Body of pancreas (tissue), 4 donors: ENCODE measurements at regions not wholly inside any gene's neighbourhood (a gene's known extent, or its start where the extent isn't known, plus 50 kb on each side); places are given as distances from the start of the nearest gene placed in this dataset.

ENCODE experiments used
- CTCF ChIP-seq, 7 experiments: fragments of 450-650 bp in 4 of 7; fragments of 200-600 bp in 3 of 7; sonication (generic) in 3 of 7; IDR thresholded peaks; one replicate each; pipeline ENCODE4 v1.5.1; 2016 to 2019; ENCODE audit warnings: antibody characterized with exemption in 7 of 7
- POLR2A ChIP-seq, 3 donors: fragments of 450-650 bp; IDR thresholded peaks; one replicate each; pipeline ENCODE4 v1.6.1; 2016; ENCODE audit warnings: antibody characterized with exemption in 3 of 3, mild to moderate bottlenecking in 2 of 3

DNA sequence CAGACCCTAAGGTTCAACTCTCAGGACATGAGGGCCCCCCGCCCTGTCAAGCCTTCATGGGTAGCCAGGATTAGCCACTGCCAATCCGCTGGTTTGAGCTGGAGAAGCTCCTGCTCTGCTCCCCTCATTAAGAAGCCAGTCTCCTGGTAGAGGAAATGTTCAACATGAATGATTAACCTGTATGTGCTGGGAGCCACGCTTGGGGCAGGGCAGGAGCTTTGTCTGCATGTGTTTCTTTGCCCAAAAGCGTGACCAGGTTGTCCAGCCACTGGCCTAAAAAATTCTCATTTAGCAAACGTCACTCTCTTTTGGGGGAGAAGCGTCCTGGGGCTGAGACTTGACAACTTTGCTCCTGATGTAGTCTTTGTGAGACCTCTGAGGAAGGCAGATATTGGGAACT, 96.5 kb downstream of the RRAGC start:
- TF ChIP-seq CTCF (IDR thresholded peaks at IDR 0.05) (no peak), POLR2A (IDR thresholded peaks at IDR 0.05) (no peak)
